ENCODE measurements at regions not wholly inside any gene's neighbourhood (a gene's known extent, or its start where the extent isn't known, plus 50 kb on each side); places are given as distances from the start of the nearest gene placed in this dataset.
"Not testable (repeated sequence)": the region's sequence is repeated elsewhere in the genome, so short reads cannot be mapped to it uniquely, and the experiment has no call there.

- H3K27me3 ChIP-seq (ENCODE audit: insufficient read depth, low read length), result no peaks in the 10 kb centered on the region; the same call in 1 of the 2 replicates
- H3K9ac ChIP-seq (ENCODE audit: low read length), result no peak overlapping the region
- no peaks in the 10 kb centered on the region for H3K9me3 ChIP-seq (ENCODE audit: low read length)
- no peaks in the 10 kb centered on the region for H3F3A ChIP-seq (ENCODE audit: insufficient read depth, low read length)
- H3K36me3 ChIP-seq (ENCODE audit: insufficient read depth, low read length), result no peaks in the 10 kb centered on the region
- TF ChIP-seq CTCF (IDR thresholded peaks at IDR 0.05; ENCODE audit: low read length), result no peak
- TF ChIP-seq EZH2 (IDR thresholded peaks at IDR 0.05; ENCODE audit: borderline replicate concordance, low read length), result no peak
- no peaks in the 10 kb centered on the region for H3K4me1 ChIP-seq (ENCODE audit: insufficient read depth, low read length, severe bottlenecking)
- H3K4me3 ChIP-seq (ENCODE audit: low read depth, low read length, poor library complexity, severe bottlenecking), result no peak overlapping the region
- no peaks in the 10 kb centered on the region for H3K79me2 ChIP-seq (ENCODE audit: insufficient read depth, low read length)
- H4K20me1 ChIP-seq (ENCODE audit: insufficient read depth, low read length), result no peaks in the 10 kb centered on the region
- H3K4me2 ChIP-seq (ENCODE audit: low read length), result no peak overlapping the region
- H2AFZ ChIP-seq (ENCODE audit: low read length), result no peak overlapping the region
- H3K27ac ChIP-seq (ENCODE audit: low read depth, low read length, poor library complexity, severe bottlenecking), result no peak overlapping the region
- H3K9me2 ChIP-seq (ENCODE audit: low read depth, low read length), result no peaks in the 10 kb centered on the region
Observed at GRCh38 chr9:1929722-1930244, 85.4 kb upstream of the SMARCA2 start.

GRCh38 chr9:1930245-1930736, 84.9 kb upstream of the SMARCA2 start:
- not testable (repeated sequence) for H3K9ac ChIP-seq (ENCODE audit: low read length); H3K4me3 ChIP-seq (ENCODE audit: low read depth, low read length, poor library complexity, severe bottlenecking); H3K27ac ChIP-seq (ENCODE audit: low read depth, low read length, poor library complexity, severe bottlenecking)

GRCh38 chr9:1938135-1938534, 77.0 kb upstream of the SMARCA2 start:
- TF ChIP-seq CTCF (IDR thresholded peaks at IDR 0.05; ENCODE audit: low read length) (no peak), EZH2 (IDR thresholded peaks at IDR 0.05; ENCODE audit: borderline replicate concordance, low read length) (no peak)
- no peaks in the 10 kb centered on the region for H4K20me1 ChIP-seq (ENCODE audit: insufficient read depth, low read length)
- H3K9ac ChIP-seq (ENCODE audit: low read length), result no peak overlapping the region
- H3K79me2 ChIP-seq (ENCODE audit: insufficient read depth, low read length), result no peaks in the 10 kb centered on the region
- H3K27ac ChIP-seq (ENCODE audit: low read depth, low read length, poor library complexity, severe bottlenecking), result no peak overlapping the region
- H3K4me2 ChIP-seq (ENCODE audit: low read length), result no peak overlapping the region
- H3K36me3 ChIP-seq (ENCODE audit: insufficient read depth, low read length), result no peaks in the 10 kb centered on the region
- no peak overlapping the region for H2AFZ ChIP-seq (ENCODE audit: low read length)
- no peaks in the 10 kb centered on the region for H3K9me3 ChIP-seq (ENCODE audit: low read length)
- H3K4me3 ChIP-seq (ENCODE audit: low read depth, low read length, poor library complexity, severe bottlenecking), result no peak overlapping the region
- no peaks in the 10 kb centered on the region for H3F3A ChIP-seq (ENCODE audit: insufficient read depth, low read length)
- no peaks in the 10 kb centered on the region for H3K9me2 ChIP-seq (ENCODE audit: low read depth, low read length)
- no peaks in the 10 kb centered on the region for H3K27me3 ChIP-seq (ENCODE audit: insufficient read depth, low read length)
- no peaks in the 10 kb centered on the region for H3K4me1 ChIP-seq (ENCODE audit: insufficient read depth, low read length, severe bottlenecking)

More at GRCh38 chr9:1930245-1930736, 84.9 kb upstream of the SMARCA2 start:
- not testable (repeated sequence) for H3K4me2 ChIP-seq (ENCODE audit: low read length); H3F3A ChIP-seq (ENCODE audit: insufficient read depth, low read length); H2AFZ ChIP-seq (ENCODE audit: low read length); H4K20me1 ChIP-seq (ENCODE audit: insufficient read depth, low read length); H3K9me3 ChIP-seq (ENCODE audit: low read length); H3K36me3 ChIP-seq (ENCODE audit: insufficient read depth, low read length); H3K79me2 ChIP-seq (ENCODE audit: insufficient read depth, low read length); H3K27me3 ChIP-seq (ENCODE audit: insufficient read depth, low read length); H3K9me2 ChIP-seq (ENCODE audit: low read depth, low read length); H3K4me1 ChIP-seq (ENCODE audit: insufficient read depth, low read length, severe bottlenecking)

GRCh38 chr9:1938675-1939170, 76.4 kb upstream of the SMARCA2 start:
- no peak for TF ChIP-seq EZH2 (IDR thresholded peaks at IDR 0.05; ENCODE audit: borderline replicate concordance, low read length)
- no peak overlapping the region for H2AFZ ChIP-seq (ENCODE audit: low read length)

More at GRCh38 chr9:1938675-1939170, 76.4 kb upstream of the SMARCA2 start:
- no peaks in the 10 kb centered on the region for H3K79me2 ChIP-seq (ENCODE audit: insufficient read depth, low read length)
- H3K9me2 ChIP-seq (ENCODE audit: low read depth, low read length), result no peaks in the 10 kb centered on the region
- no peak overlapping the region for H3K27ac ChIP-seq (ENCODE audit: low read depth, low read length, poor library complexity, severe bottlenecking)
- H3K4me3 ChIP-seq (ENCODE audit: low read depth, low read length, poor library complexity, severe bottlenecking), result no peak overlapping the region
- H3K4me1 ChIP-seq (ENCODE audit: insufficient read depth, low read length, severe bottlenecking), result no peaks in the 10 kb centered on the region
- no peaks in the 10 kb centered on the region for H4K20me1 ChIP-seq (ENCODE audit: insufficient read depth, low read length)
- H3K4me2 ChIP-seq (ENCODE audit: low read length), result no peak overlapping the region
- no peaks in the 10 kb centered on the region for H3F3A ChIP-seq (ENCODE audit: insufficient read depth, low read length)
- H3K36me3 ChIP-seq (ENCODE audit: insufficient read depth, low read length), result no peaks in the 10 kb centered on the region
- no peak overlapping the region for H3K9ac ChIP-seq (ENCODE audit: low read length)
- H3K27me3 ChIP-seq (ENCODE audit: insufficient read depth, low read length), result no peaks in the 10 kb centered on the region
- no peaks in the 10 kb centered on the region for H3K9me3 ChIP-seq (ENCODE audit: low read length)

Data from OCI-LY1 (cell line).